ENCODE measurements at regions not wholly inside any gene's neighbourhood (a gene's known extent, or its start where the extent isn't known, plus 50 kb on each side); places are given as distances from the start of the nearest gene placed in this dataset.

DNA sequence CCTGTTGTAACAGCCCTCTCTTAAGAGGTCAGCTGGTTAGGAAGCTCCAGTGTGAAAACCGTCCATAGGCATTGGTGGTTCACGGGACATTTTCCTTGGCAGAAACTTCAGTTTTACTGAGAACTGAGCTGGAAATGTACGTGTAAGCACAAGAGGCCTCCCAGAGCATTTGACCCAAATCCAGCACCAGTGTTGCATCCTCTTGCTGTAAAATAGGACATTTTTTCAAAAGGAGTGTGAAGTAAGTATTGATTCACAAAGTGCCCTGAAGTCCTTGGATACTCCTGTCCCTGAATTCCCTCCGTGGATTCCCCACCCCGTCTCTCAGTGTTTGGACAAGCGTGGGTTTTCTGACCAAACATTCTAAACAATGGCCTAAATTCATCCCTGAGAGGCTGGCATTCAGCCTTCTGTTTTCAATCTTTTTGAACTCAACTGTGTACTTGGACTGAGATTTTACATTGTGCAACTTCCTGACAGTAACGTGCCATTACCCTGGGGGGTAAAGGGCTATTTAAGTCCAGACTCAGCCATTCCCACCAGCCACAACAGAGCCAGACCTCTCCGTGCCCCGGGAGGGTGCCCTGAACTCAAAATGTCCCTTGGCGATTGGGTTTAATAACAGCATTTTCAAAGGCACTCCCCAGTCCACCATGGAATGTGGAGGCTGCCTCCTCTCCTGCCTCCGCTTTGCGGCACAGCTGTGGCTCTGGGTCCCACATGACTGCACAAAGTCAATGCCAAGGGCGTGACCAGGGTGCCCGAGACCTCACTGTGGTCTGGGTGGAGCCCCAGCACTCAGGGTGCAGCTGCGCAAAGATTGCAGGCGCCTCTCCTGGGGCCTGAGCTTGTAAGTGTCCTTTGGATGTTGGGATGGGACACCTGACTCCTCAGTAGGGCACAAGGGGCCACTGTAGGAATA lies 92.7 kb upstream of the AFDN start:
- DNase-seq (ENCODE audit: low spot score): no peak

DNA sequence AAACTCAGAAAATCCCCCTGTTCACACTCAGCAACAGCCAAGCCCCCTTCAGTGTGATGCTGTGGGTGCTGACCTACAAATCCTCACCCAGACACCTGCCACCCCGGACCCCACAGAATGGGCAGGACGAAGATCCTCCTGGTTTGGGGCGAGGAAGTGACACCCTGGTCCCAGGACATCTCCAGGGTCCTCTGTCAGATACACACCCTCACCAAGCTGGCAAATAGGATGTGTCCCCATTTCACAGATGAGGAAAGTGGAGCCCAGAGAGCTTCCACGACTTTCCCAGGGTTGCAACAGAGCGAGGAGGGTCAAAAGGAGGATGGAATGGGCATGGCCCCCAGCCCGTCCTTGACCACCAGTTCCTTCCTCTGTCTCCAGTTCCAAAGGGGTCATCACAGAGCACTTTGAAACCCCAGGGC lies 92.0 kb upstream of the AFDN start:
- no peak for DNase-seq (ENCODE audit: low spot score)

DNA sequence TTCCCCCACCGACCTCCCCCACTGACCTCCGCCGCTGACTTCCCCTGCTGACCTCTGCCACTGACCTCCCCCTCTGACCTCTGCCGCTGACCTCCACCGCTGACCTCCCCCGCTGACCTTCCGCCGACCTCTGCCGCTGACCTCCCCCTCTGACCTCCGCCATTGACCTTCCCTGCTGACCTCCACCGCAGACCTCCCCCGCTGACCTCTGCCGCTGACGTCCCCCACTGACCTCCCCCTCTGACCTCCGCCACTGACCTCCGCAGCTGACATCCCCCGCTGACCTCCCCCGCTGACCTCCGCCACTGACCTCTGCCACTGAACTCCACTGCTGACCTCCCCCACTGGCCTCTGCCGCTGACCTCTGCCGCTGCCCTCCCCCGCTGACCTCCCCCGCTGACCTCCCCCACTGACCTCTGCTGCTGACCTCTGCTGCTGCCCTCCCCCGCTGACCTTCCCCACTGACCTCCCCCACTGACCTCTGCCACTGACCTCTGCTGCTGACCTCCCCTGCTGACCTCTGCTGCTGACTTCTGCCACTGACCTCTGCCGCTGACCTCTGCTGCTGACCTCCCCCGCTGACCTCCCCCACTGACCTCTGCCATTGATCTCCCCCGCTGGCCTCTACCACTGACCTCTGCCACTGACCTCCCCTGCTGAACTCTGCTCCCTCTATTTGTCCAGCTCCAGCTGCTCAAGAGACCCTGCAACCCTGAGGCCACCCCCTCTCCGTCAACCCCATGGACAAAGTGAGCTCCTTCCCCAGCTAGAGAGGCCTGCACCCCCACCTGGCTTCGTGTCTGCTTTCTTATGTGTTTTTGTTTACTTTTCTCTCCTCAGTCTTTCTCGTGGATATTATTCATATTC lies 91.4 kb upstream of the AFDN start:
- no peak for DNase-seq (ENCODE audit: low spot score)

DNA sequence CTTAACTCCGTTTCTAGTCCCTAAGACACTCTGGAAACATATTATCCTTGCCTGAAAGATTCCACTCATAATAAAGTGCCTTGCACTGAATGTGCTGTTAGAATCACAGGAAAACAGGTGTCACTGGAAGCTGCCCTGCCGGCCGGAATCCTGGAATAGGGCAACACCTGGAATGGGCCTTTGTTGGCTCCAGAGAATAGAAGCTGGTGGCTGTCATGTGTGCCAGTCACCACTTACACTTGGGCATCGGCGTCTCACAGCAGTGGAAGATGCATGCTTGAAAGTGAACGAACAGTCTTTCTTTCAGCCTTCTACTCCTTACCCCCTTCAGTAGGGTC lies 90.8 kb upstream of the AFDN start:
- DNase-seq (ENCODE audit: low spot score): no peak

DNA sequence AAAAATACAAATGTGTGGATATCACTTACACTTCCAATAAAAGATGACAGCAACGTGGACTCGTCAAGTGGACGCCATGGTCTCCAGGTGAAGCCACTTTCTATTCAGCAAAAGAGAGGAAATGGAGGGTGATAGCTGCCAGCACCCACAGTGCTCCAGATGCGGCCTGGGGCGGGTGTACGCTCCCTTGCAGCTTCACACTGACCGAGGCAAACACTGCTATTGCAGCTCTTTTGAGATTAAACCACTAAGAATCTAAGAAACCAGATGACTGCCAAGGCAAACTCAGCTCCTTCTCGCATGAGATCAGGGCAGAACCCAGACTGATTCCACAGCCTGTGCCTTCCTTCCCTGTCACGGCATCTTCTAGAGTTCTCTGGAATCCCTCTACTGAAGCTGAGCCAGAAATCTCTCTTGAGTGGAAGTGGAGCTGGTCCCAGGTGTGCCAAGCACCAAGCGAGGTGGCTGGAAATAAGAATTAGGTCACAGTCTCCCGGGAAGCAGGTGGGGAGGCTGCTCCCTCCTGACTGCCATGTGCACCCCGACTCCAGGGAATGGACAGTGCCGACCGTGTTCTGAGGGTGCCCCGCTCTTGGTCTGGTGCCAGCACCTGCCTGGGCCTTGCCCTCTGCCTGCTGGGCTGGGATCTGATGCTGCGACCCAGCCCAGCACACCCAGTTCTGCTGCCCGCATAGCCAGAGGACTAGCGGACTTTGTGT lies 90.1 kb upstream of the AFDN start:
- no peak for DNase-seq (ENCODE audit: low spot score)

DNA sequence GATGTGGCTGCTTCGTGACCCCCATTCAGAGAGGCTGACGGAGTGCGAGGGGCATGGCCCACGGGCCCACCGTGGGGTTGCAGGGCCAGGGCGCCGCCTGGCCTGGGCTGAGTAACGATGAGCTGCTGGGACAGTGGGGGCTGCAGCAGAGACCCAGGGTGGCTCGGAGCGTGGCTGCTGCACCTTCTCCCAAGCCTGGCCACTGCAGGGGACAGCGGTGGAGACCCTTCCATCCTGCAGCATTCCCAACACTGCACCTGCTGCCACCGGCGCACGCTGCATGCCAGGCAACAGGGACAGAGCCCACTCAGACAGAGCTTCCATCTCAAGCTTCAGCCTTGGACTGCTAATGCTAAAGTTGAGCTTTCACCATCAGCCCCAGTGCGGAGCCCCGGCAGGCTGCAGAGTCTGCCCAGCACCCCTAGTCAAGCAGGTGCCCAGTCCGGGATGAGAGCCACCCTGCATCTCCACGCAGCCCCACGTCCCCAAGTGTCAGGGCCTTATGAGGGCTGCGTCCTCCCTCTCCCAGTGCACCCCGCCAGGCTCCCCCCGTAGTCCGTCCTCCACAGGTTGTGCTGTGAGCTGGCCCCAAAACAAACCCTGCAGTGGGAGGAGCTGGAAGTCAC lies 89.4 kb upstream of the AFDN start:
- DNase-seq (ENCODE audit: low spot score): no peak

DNA sequence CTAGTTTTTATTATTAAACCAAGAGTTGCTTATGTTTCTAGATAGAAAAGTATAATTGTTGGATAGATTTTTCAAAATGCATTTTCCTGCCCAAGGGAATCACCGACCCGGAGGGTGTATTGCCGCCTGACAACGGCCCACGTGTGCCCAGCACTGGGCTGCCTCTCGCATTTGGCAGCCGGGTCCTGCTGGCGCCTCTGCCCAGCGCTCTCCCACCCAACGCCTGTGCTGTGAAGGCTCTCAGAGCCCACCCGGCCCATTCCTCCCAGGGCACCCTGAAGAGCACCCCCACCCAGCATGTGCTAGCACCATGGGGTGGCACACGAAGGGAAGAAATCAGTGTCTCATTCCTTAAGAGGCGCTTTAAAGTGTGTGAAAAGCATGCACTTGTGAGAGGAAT lies 88.3 kb upstream of the AFDN start:
- DNase-seq (ENCODE audit: low spot score): no peak

DNA sequence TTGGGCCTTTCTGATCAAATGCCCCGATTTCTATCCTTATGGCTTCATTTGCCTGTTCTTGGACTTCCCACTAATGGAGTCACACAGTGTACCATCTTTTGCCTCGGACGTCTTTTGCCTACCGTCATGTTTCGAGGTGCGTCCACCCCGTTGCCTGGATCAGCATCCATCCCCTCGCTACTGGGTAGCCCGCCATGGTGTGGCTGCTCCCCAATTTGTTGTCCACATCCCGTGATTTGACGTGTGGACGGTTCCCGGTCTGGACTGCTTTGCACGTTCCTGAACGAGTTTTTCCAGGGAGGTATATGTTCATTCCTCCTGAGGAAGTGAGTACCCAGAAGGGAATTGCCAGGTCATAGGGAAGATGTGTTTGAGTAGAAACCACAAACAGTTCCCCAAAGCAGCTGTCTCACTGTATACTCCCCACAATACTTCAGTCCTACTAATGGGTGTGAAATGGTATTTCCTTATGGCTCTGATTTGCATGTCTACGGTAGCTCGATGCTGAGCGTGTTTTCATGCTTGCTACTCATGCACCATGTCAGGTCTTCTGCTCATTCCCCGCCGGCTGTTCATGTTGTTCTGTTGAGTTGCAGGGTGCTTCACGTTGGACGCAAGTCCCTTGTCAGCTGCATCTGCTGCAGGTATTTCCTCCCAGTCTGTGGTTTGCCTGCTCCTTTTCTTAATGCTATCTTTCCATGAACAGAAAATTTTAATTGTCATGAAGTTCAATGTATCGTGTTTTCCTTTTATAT lies 86.8 kb upstream of the AFDN start:
- DNase-seq (ENCODE audit: low spot score): no peak

DNA sequence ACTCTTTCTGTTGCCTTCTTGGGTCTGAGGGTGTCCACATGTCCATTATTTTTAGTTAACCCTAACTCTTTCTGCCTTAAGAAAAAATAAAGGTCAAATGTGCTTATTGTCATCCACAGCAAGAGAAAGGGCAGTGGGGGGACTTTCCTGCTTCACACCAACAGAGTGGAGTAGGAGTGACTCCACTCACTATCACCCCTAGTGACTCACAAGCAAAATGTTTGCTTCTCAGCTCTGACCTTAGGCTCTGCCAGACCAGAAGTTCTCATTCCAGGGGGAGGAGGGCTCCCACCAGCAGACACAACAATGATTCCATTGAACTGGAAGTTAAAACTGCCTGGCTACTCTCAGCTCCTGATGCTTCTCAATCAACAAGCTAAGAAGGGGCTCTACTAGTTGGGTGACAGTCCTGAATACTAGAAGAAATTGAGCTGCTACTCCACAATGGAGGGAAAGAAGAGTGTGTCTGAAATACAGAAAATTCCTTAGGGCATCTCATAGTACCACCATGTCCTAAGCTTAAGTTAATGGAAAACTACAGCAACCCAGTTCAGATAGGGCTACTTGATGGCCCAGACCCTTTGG lies 83.9 kb upstream of the AFDN start:
- DNase-seq (ENCODE audit: low spot score): no peak

DNA sequence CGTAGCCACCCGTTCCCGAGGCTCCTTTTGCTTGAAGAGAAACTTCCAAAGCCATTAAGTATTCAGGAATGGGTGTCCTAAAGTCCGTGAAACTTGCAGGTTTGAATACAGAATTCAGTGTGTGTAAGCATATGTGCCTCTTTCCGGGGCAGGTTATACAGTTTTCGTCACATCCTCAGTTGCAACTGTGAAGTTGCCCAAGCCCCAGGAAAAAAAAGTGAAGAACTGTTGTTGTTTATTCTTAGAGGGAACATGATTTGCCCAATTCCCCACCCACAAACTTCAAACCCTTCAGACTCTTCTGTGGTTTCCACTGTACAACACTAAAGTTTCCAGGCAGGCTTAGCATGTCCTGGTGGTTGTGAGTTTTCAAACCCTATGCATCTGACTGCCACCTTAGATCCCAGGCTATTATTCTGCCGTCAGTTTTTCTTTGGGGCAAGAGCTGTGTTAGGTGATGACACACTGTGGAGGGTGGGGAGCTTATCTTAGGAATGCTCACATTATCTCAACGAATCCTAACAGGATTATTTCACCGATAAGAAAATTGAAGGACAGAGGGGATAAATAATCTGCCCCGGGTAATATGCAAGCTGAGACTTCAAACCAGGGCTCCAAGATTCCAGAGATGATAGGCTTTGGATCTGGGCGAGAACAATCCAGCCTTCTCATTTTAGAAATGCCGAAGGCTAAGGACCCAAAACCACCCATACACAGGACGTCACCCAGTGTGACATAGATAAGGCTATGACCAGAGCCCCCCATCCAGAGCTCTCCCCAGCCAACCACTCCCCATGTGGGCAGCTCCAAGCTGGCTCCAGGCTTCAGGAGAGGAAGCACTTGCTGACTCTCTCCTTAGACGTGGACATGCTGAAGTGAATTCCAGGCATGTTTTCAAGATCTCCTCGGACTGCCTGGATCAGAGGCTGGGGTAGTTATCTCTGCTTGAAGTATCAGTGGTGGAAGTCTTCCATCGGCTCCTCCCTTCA lies 81.7 kb upstream of the AFDN start:
- DNase-seq (ENCODE audit: low spot score): no peak

DNA sequence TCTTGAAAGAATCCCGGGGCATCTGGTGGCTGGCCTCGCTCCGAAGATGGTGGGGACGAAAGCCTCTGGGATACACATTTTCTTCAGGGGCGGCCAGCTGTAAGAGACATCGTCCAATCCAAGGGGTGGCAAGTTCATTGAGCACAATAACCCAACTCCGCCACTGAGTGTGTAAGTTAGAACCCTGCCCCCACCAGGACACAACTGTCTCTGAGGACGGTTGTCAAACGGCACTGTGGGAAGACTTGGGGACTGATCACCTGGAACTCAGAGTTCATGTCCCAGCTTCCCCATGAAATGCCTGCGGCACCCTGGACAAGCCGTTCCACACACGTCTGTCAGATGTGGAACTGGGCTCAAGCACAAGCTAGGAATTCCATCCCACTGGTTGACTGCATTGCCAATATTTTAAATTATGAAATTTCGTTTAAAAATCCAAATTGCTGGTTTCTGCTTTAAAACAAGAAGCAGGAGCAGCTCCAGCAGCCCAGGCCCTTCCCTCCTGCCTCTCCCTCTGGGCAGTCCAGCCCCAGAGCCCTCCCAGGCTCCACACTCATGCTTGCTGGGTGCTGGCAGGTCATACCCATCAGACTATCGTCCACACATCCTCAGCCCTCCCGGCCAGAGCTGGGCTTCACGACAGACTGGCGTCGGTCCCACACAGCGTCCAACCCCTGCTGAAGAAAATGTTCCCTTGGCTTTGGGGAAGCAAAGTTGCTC lies 80.9 kb upstream of the AFDN start:
- DNase-seq (ENCODE audit: low spot score): no peak

DNA sequence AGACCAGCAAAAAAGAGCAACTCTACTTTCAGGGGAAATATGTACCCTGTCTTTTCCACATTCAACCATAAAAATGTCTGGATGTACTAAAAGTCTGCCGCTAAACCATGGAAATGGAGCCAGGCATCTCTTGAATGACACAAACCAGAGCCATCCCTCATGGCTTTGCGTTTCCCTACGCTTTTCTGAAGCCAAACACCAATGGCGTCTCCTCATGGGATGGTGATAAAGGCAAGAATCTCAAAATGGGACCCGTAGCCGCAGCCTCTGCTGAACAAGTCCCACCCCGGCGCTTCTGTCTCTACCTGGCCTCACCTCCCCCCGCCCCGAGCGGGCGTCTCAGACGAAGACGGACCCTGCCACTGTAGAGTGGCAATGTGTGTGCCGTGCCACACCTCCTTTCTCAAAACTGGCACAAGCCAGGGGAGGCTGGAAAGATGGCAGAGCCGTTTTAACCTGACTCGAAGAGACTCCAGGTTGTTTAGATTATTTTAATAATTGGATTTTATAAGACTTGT lies 80.3 kb upstream of the AFDN start:
- DNase-seq (ENCODE audit: low spot score): no peak

DNA sequence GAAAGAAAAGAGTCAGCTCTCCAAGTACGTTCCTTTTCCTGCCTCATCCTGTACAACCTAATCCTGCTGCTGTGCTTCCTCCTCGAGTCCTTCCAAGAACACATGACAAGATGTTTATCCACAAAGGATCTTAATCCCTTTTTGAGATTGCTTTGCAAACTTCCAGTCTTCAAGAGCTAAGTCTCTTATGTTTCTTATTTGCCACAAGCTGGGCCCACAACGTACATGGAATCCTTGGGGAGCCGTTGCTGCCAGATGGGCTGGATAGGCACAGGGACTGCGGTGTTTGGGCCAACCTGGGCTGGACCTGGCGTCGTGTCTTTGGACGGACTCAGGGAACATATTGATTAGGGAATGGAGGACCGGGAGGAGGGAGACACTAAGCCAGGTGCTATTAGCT lies 79.7 kb upstream of the AFDN start:
- DNase-seq (ENCODE audit: low spot score): no peak

DNA sequence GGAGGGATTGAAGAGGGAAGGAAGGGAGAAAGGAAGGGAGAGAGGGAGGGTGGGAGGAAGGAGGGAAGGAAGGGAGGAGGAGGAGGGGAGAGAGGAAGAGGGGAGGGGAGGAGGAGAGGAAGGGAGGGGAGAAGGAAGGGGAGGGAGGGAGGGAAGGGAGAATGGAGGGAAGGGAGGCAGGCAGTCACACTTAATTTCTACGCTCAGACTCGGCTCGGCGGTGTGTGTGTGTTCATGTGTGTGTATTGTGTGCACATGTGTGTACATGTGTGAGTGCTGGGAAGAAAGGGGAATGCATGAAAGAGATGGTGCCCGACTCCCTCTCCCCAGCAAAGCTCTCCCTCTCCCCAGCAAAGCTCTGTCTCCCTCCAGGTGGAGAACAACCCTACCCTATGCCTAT lies 79.1 kb upstream of the AFDN start:
- no peak for DNase-seq (ENCODE audit: low spot score)

DNA sequence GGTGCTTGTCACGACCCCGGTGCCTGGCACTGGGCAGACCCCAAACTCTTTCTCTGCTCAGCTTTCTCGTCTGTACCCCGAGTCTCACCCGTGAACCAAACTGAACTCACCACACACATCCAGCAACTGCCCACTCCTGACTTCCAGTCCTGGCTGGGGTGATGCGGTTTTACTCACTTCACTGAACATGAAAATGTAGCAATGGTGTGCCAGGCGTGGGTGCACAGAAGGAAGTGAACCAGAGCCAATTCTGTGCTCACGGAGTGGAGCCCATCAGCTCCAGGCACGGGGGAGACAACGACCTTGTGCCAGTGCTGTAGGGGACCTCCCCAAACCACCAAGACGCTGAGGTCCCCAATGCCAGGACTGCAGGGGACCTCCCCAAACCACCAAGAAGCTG lies 78.7 kb upstream of the AFDN start:
- no peak for DNase-seq (ENCODE audit: low spot score)

DNA sequence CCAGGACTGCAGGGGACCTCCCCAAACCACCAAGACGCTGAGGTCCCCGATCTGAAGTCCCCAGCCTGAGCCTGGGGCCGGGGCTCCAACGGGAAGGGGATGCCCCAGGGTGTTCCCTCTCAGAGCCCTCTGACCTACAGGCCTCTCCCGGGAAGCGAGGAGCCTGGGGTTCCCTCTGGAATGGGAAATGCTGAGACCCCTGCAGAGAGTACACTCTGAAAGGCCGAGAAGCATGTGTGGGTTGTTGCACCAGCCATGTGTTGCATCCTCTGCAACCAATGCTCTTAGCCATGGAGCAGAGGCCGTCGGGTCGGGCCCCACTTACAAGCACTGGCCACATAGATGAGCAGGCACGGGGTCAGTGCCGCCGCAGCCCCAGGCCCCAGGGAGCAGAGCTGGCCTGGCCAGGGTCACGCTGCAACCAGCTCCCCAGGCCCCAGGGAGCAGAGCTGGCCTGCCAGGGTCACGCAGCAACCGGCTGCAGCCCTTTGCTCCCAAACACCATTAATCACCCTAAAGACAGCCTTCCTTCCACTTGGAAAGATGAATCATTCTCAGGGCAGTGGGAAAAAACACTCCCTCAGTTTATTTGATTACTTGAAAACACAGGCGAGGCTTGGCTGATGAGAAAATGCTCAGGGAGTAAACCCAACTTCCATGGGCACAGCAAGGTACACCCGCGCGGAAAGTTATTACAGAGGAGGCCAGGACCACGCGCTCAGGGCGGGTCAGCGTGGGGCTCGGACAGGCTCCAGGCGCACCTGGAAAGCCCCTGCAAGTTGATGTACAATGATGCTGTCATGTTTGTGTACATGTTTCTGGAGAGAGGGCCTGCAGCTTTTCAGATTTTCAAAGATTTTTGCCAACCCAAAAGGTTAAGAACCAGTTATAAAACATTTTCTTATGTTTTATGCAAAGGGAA lies 78.0 kb upstream of the AFDN start:
- no peak for DNase-seq (ENCODE audit: low spot score)

DNA sequence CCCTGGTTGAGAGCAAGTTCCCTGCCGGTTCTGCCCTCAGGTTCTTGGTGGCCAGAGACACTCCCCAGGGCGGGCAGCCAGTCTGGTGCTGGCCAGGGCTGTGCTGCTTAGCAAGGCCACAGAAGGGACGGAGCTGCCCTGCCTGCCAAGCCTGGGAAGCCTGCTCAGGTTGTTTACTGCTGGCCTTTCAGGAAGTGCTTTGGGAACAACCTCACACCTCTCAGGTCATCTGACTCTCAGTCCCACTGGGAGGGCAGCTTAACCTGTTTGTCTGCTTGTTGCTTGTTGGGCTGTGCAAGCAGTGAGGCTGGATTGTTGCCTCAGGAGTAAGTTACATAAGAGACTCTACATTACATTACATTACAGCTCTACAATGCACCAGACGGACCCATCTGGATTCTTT lies 75.8 kb upstream of the AFDN start:
- no peak for DNase-seq (ENCODE audit: low spot score)
